Activated CD4-positive, CD25-positive, alpha-beta regulatory T cell treated with anti-CD3 and anti-CD28 coated beads, Interleukin-2, amount 50 U/mL, for 24 hours (primary cell): ENCODE measurements at regions not wholly inside any gene's neighbourhood (a gene's known extent, or its start where the extent isn't known, plus 50 kb on each side); places are given as distances from the start of the nearest gene placed in this dataset.

ENCODE experiments used
- ATAC-seq, 2 donors: fragments of 150-1000 bp; cut with Tn5 transposase; one replicate each; pipeline ENCODE4 v1.10.0; 2021; ENCODE audit warnings: mild to moderate bottlenecking in 1 of 2, moderate library complexity in 1 of 2

GRCh38 chr6:113170454-113170853, 686.7 kb upstream of the MARCKS start:
- ATAC-seq, result no peak

GRCh38 chr6:113171882-113172281, 685.3 kb upstream of the MARCKS start:
- ATAC-seq, result no peak

GRCh38 chr6:113172531-113172966, 684.6 kb upstream of the MARCKS start:
- no peak for ATAC-seq

- no peak for ATAC-seq
Observed at GRCh38 chr6:113178349-113178748, 678.8 kb upstream of the MARCKS start.

GRCh38 chr6:113181164-113181563, 676.0 kb upstream of the MARCKS start:
- ATAC-seq, result no peak

- ATAC-seq, result no peak
Observed at GRCh38 chr6:113182370-113183141, 674.6 kb upstream of the MARCKS start.

GRCh38 chr6:113184291-113184690, 672.9 kb upstream of the MARCKS start:
- ATAC-seq, result no peak

- no peak for ATAC-seq
Observed at GRCh38 chr6:113184736-113185135, 672.4 kb upstream of the MARCKS start.

- no peak for ATAC-seq
Observed at GRCh38 chr6:113185299-113185698, 671.8 kb upstream of the MARCKS start.

GRCh38 chr6:113187661-113188060, 669.5 kb upstream of the MARCKS start:
- ATAC-seq, result no peak

- ATAC-seq, result no peak
Observed at GRCh38 chr6:113188962-113189361, 668.2 kb upstream of the MARCKS start.

GRCh38 chr6:113190170-113190569, 667.0 kb upstream of the MARCKS start:
- no peak for ATAC-seq

GRCh38 chr6:113194090-113194489, 663.1 kb upstream of the MARCKS start:
- no peak for ATAC-seq

- ATAC-seq, result no peak
Observed at GRCh38 chr6:113202852-113203714, 654.1 kb upstream of the MARCKS start.

GRCh38 chr6:113203715-113204110, 653.4 kb upstream of the MARCKS start:
- no peak for ATAC-seq

GRCh38 chr6:113205553-113205952, 651.6 kb upstream of the MARCKS start:
- no peak for ATAC-seq

- no peak for ATAC-seq
Observed at GRCh38 chr6:113208726-113209125, 648.4 kb upstream of the MARCKS start.

- no peak for ATAC-seq
Observed at GRCh38 chr6:113209315-113209714, 647.8 kb upstream of the MARCKS start.

GRCh38 chr6:113211170-113211569, 646.0 kb upstream of the MARCKS start:
- ATAC-seq, result no peak

GRCh38 chr6:113219783-113220182, 637.4 kb upstream of the MARCKS start:
- no peak for ATAC-seq

GRCh38 chr6:113220832-113221231, 636.3 kb upstream of the MARCKS start:
- no peak for ATAC-seq

GRCh38 chr6:113221850-113222249, 635.3 kb upstream of the MARCKS start:
- ATAC-seq, result no peak

GRCh38 chr6:113246186-113246585, 611.0 kb upstream of the MARCKS start:
- no peak for ATAC-seq

GRCh38 chr6:113248532-113248931, 608.6 kb upstream of the MARCKS start:
- ATAC-seq, result no peak
